HEK293T (cell line): ENCODE measurements at regions not wholly inside any gene's neighbourhood (a gene's known extent, or its start where the extent isn't known, plus 50 kb on each side); places are given as distances from the start of the nearest gene placed in this dataset.

ENCODE experiments used
- CTCF ChIA-PET: fragments of 350-600 bp; formaldehyde crosslinking; extraction: SDS; loops from one replicate; lab custom pipeline; 2021; ENCODE audit warnings: antibody characterized with exemption, inconsistent platforms; lab: Yijun Ruan, JAX
- POLR2A ChIA-PET: fragments of 350-600 bp; formaldehyde crosslinking; extraction: SDS; loops from one replicate; lab custom pipeline; 2020; ENCODE audit warnings: antibody characterized with exemption, inconsistent platforms; lab: Yijun Ruan, JAX
- DNase-seq: peaks from one replicate; pipeline ENCODE4 v3.0.0; 2012; ENCODE audit warnings: mixed read lengths; ENCODE audit errors: extremely low spot score
- ARNT ChIP-seq: fragments of 450-650 bp; IDR thresholded peaks from 2 replicates; pipeline ENCODE4 v1.6.1; 2017; ENCODE audit warnings: mild to moderate bottlenecking
- BHLHE40 ChIP-seq: fragments of 450-650 bp; IDR thresholded peaks from 2 replicates; pipeline ENCODE4 v1.6.1; 2016; ENCODE audit warnings: mild to moderate bottlenecking, moderate library complexity, borderline replicate concordance
- CTBP1 ChIP-seq: fragments of 450-650 bp; IDR thresholded peaks from 2 replicates; pipeline ENCODE4 v1.6.1; 2016; ENCODE audit warnings: borderline replicate concordance
- ELF4 ChIP-seq: fragments of 450-650 bp; IDR thresholded peaks from 2 replicates; pipeline ENCODE4 v1.6.1; 2017; ENCODE audit warnings: antibody characterized with exemption
- FOXA1 ChIP-seq: fragments of 450-650 bp; IDR thresholded peaks from 2 replicates; pipeline ENCODE4 v1.6.1; 2016; ENCODE audit warnings: mild to moderate bottlenecking
- FOXK2 ChIP-seq: fragments of 450-650 bp; IDR thresholded peaks from 2 replicates; pipeline ENCODE4 v1.6.1; 2016; ENCODE audit warnings: mild to moderate bottlenecking
- FOXM1 ChIP-seq: fragments of 450-650 bp; IDR thresholded peaks from 2 replicates; pipeline ENCODE4 v1.6.1; 2017; ENCODE audit warnings: mild to moderate bottlenecking, borderline replicate concordance
- HDGF ChIP-seq: fragments of 450-650 bp; IDR thresholded peaks from 2 replicates; pipeline ENCODE4 v1.6.1; 2017; ENCODE audit warnings: antibody characterized with exemption, borderline replicate concordance
- L3MBTL2 ChIP-seq: fragments of 450-650 bp; conservative IDR thresholded peaks from 2 replicates; pipeline ENCODE4 v1.6.1; 2016; ENCODE audit warnings: mild to moderate bottlenecking
- LEF1 ChIP-seq: fragments of 450-650 bp; IDR thresholded peaks from 2 replicates; pipeline ENCODE4 v1.6.1; 2017; ENCODE audit warnings: mild to moderate bottlenecking, borderline replicate concordance
- NFRKB ChIP-seq: fragments of 450-650 bp; IDR thresholded peaks from 2 replicates; pipeline ENCODE4 v1.6.1; 2016; ENCODE audit warnings: mild to moderate bottlenecking, moderate library complexity
- PKNOX1 ChIP-seq: fragments of 450-650 bp; IDR thresholded peaks from 2 replicates; pipeline ENCODE4 v1.6.1; 2016
- SP1 ChIP-seq: fragments of 450-650 bp; IDR thresholded peaks from 2 replicates; pipeline ENCODE4 v1.6.1; 2017
- SUZ12 ChIP-seq: fragments of 450-650 bp; IDR thresholded peaks from 2 replicates; pipeline ENCODE4 v1.6.1; 2016; ENCODE audit warnings: mild to moderate bottlenecking
- TARDBP ChIP-seq: fragments of 450-650 bp; IDR thresholded peaks from 2 replicates; pipeline ENCODE4 v1.6.1; 2016
- ZNF384 ChIP-seq: fragments of 450-650 bp; IDR thresholded peaks from 2 replicates; pipeline ENCODE4 v1.6.1; 2016

- ChIA-PET POLR2A (no interaction called here), CTCF (no interaction called here)
- TF ChIP-seq FOXK2: no peak
- TF ChIP-seq L3MBTL2: no peak
- no peak for TF ChIP-seq ARNT
- TF ChIP-seq LEF1: no peak
- no peak for TF ChIP-seq SP1
- no peak for TF ChIP-seq FOXM1
- no peak for TF ChIP-seq ZNF384
- TF ChIP-seq NFRKB: no peak
- TF ChIP-seq FOXA1: no peak
- no peak for DNase-seq
These were observed 1358.4 kb downstream of the PCDH19 start for GRCh38 chrX:99051639-99052038.

GRCh38 chrX:99033226-99033901 is 1376.7 kb downstream of the PCDH19 start:
- DNase-seq: no peak
- ChIA-PET POLR2A (no interaction called here), CTCF (no interaction called here)
- no peak for TF ChIP-seq TARDBP
- no peak for TF ChIP-seq LEF1
- no peak for TF ChIP-seq SP1
- no peak for TF ChIP-seq HDGF
- no peak for TF ChIP-seq BHLHE40
- TF ChIP-seq ZNF384: no peak
- no peak for TF ChIP-seq PKNOX1
- no peak for TF ChIP-seq ELF4
- no peak for TF ChIP-seq NFRKB
- TF ChIP-seq CTBP1: no peak
- no peak for TF ChIP-seq FOXA1
- TF ChIP-seq FOXK2: no peak
- TF ChIP-seq SUZ12: no peak
- no peak for TF ChIP-seq L3MBTL2
- TF ChIP-seq ARNT: no peak
- no peak for TF ChIP-seq FOXM1

GRCh38 chrX:99010957-99011356 is 1399.1 kb downstream of the PCDH19 start:
- POLR2A ChIA-PET: no interaction called here
- CTCF ChIA-PET: no interaction called here
- TF ChIP-seq CTBP1 (no peak), SUZ12 (no peak), ARNT (no peak)
- DNase-seq: no peak

GRCh38 chrX:99001286-99001685 is 1408.8 kb downstream of the PCDH19 start:
- ChIA-PET POLR2A (no interaction called here), CTCF (no interaction called here)

GRCh38 chrX:98962996-98963395 is 1447.1 kb downstream of the PCDH19 start:
- TF ChIP-seq PKNOX1: no peak
- no peak for TF ChIP-seq FOXK2
- TF ChIP-seq HDGF: no peak
- TF ChIP-seq BHLHE40: no peak
- TF ChIP-seq NFRKB: no peak
- DNase-seq: no peak
- ChIA-PET CTCF (no interaction called here), POLR2A (no interaction called here)

More at GRCh38 chrX:99001286-99001685, 1408.8 kb downstream of the PCDH19 start:
- no peak for TF ChIP-seq FOXA1
- no peak for TF ChIP-seq SP1
- TF ChIP-seq TARDBP: no peak
- TF ChIP-seq CTBP1: no peak
- TF ChIP-seq ELF4: no peak
- no peak for TF ChIP-seq ARNT
- TF ChIP-seq BHLHE40: no peak
- no peak for TF ChIP-seq ZNF384
- no peak for TF ChIP-seq FOXM1
- no peak for TF ChIP-seq HDGF
- no peak for TF ChIP-seq NFRKB
- TF ChIP-seq FOXK2: no peak
- no peak for TF ChIP-seq PKNOX1
- TF ChIP-seq L3MBTL2: no peak
- no peak for TF ChIP-seq SUZ12
- TF ChIP-seq LEF1: no peak
- DNase-seq: no peak

GRCh38 chrX:98956014-98956413 is 1454.1 kb downstream of the PCDH19 start:
- no peak for DNase-seq
- CTCF ChIA-PET: interaction anchor here (0.6 kb wide), 1 partner anchor 80 kb away, joined by 4 read pairs; no protein-coding TSS in a partner anchor
- POLR2A ChIA-PET: no interaction called here
- TF ChIP-seq L3MBTL2 (no peak), TARDBP (no peak), FOXK2 (no peak), LEF1 (no peak), ARNT (no peak), PKNOX1 (no peak)

GRCh38 chrX:98939456-98939855 is 1470.6 kb downstream of the PCDH19 start:
- TF ChIP-seq BHLHE40 (no peak), FOXA1 (no peak), LEF1 (no peak), FOXK2 (no peak), NFRKB (no peak), ELF4 (no peak), HDGF (no peak), FOXM1 (no peak), TARDBP (no peak), ZNF384 (no peak), L3MBTL2 (no peak), PKNOX1 (no peak), SUZ12 (no peak), ARNT (no peak)
- ChIA-PET CTCF (no interaction called here), POLR2A (no interaction called here)
- DNase-seq: no peak
